ENCODE measurements at regions not wholly inside any gene's neighbourhood (a gene's known extent, or its start where the extent isn't known, plus 50 kb on each side); places are given as distances from the start of the nearest gene placed in this dataset.

GRCh38 chr5:66306844-66307315 lies 162.8 kb downstream of the SREK1 start:
- no peak for DNase-seq

DNA sequence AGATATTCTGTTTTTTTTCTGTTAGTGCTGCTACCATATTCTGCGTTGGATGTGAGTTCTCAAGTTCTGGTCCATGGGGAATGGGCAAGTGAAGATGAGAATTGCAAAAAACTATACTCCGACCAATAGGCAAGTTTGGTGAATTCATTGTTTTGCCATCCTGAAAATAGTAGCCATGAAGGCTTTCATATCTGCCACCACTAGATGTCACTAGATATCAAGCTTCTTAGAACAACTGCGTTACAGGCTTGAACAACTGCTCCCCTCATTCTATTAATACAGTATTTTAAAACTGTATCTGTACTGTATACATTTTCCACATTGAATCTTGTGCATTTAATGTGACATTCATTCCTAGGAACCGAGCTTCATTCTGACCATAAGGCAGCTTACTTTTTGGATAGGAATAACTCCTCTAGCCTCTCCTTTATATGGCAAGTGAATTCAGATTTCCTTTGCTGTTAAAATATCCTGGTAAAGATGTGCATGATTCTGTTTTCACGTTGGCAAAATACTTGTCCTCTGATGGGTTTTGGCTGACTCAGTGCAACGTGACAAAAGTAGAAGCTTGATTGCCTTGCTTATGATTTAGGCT lies 163.6 kb downstream of the SREK1 start:
- DNase-seq, result peak; percentile 41

DNA sequence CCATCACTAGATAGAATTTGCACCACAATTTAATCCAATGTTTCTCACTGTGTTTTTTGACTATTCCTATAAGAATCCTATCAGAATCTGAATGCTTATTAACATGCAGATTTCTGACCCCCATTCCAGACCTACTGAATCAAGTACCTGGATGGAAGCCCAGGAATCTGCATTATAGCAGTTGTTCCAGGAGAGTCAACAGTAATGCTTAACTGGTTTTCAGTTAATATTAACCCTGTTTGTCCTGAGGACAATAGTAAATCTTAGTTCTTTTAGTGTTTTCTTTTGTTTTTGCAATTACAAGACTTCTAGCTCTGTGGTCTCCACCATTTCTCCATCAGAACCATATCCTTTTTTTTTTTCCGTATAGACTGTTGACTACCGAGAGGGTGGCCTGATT lies 168.2 kb downstream of the SREK1 start:
- DNase-seq, result no peak

DNA sequence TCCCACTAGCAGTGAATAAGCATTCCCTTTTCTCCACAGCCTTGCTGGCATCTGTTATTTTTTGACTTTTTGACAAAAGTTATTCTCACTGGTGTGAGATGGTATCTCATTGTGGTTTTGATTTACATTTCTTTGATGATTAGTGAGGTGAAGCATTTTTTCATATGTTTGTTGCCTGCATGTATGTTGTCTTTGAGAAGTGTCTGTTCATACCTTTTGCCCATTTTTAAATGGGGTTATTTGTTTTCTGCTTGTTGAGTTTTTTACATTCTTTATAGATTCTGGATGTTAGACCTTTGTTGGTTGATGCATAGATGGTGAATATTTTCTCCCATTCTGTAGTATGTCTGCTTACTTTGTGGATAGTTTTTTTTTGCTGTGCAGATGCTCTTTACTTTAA lies 171.7 kb downstream of the SREK1 start:
- no peak for DNase-seq

GRCh38 chr5:66322786-66323528 lies 178.9 kb downstream of the SREK1 start:
- no peak for DNase-seq

DNA sequence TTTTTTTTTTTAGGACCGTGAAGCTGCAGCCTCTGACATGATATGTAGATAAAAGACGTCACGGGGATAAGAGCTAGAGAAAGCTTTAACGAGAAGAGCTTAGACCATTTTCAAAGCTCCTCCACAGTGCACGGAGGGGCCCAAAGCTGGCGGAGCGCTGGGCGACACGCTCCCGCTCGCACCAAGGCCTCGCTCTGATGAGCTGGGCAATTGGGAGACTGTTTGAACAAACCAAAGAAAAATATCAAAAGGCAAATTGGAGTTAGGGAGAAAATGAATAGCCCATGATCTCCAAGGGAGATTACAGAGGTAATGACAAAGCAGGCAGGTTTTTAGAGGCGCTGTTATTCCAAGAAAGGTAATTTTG lies 179.4 kb downstream of the SREK1 start:
- DNase-seq, result no peak

DNA sequence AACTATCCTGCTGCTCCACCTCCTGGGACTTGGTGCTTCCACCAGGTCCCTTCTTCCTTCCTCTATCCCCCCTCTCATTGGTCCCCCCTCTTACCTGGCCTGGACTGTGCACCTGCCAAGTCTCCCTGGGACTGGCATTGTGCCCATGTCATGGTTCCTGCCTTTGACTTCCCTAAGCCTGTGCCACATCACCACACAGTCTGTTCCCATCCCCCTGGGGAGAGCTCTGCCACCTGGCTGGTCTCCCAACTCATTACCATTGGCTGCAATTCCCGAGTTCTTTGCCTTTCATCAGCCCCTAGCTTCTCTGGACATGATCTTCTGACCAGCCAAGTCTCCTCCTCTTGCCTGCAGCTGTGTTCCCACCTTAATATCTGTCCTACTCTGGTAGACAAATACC lies 180.3 kb downstream of the SREK1 start:
- peak; percentile 55 for DNase-seq

- no peak for DNase-seq
Measured at GRCh38 chr5:66326276-66326675, 182.2 kb downstream of the SREK1 start.

- DNase-seq, result no peak
Measured at GRCh38 chr5:66327008-66327407, 182.9 kb downstream of the SREK1 start.

- DNase-seq, result no peak
Measured at GRCh38 chr5:66329078-66329477, 185.0 kb downstream of the SREK1 start.

- DNase-seq, result no peak
Measured at GRCh38 chr5:66333192-66333591, 189.1 kb downstream of the SREK1 start.

DNA sequence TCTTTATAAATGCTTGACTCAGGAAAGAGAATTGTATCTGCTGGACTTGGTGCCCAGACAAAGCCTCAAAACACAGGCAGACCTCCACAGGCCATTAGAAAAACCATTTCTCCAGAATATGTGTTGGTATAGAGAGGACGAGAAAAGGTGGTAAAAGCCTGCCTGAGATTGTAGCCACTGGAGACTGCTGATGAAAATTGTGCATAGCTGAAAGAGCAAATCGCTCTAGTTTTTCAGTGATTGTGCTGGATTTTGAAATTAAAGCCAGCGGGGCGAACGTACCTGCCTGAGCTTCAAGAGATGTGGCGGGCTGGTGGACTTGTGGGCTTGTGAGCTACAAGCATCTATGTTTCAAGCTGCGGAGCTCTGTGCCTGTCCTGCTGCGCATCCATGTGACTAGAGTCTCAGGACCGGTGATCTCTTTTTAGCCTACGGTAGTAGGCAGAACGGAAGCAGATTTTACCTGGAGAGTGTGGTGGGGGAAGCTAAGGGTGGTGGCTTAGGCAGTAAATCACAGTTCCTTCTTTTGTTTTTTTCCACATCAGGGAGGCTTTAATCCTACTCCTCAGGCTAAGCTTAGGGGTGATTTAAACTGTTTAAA lies 193.6 kb downstream of the SREK1 start:
- peak; percentile 15 for DNase-seq

DNA sequence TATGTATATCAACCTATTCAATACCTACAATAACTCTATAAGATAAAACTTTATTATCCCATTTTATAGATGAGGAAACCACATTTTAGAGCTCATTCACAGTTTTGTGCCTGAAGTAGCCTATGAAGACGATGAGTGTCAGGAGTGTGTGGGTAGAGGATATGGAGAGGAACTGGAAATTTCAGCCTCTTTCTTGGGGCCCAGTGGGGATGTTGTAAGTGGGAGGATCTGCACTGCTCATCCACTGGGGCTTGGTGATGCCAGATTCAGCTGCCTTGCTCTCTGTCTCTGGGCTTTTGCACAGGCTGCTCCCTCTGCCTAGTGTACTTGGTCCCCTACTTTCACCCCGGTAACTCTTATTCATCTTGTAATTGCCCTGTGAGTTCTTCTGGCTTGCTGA lies 194.7 kb downstream of the SREK1 start:
- DNase-seq, result no peak

- DNase-seq, result no peak
Measured at GRCh38 chr5:66339896-66340295, 195.8 kb downstream of the SREK1 start.

- no peak for DNase-seq
Measured at GRCh38 chr5:66340786-66341185, 196.7 kb downstream of the SREK1 start.

- no peak for DNase-seq
Measured at GRCh38 chr5:66342341-66342880, 198.3 kb downstream of the SREK1 start.

GRCh38 chr5:66343370-66344071 lies 199.4 kb downstream of the SREK1 start:
- DNase-seq, result no peak

- no peak for DNase-seq
Measured at GRCh38 chr5:66344544-66344943, 200.4 kb downstream of the SREK1 start.

GRCh38 chr5:66345281-66345680 lies 201.2 kb downstream of the SREK1 start:
- DNase-seq, result no peak

- DNase-seq, result no peak
Measured at GRCh38 chr5:66346869-66347268, 202.8 kb downstream of the SREK1 start.

DNA sequence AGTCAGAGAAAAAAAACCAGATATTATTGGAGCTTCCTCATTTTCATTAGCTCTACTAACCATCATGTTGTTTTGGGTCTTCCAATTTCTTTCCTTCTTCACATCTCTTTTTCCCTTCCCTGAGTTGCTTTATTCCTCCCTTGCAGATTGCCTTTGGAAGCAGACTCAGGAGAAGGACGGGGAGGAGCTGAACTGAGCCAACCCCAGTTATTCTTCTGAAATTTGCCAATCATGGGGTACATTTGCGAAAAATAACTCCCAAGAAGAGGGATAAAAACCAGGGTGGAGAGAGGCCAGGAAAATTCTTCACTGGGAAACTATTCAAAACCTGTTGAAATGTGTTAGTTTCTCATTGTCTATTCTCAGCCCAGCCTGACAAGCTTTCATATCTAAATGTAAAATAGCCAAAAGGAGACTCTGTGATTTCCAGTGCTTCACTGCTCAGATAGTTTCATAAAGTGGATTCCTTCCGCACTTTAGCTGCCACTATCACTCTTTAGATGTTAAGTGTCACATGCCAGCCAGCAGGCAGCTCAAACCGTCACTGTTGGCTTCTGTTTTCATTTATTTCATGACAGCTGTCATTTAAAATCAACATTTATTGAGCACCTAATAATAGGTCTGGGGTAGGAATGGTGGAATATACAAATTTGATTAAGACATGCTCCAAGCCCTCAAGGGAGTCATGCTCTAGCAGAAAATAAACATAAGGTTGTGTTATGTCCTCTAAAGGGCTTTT lies 204.5 kb downstream of the SREK1 start:
- DNase-seq, result no peak

GRCh38 chr5:66351813-66352212 lies 207.7 kb downstream of the SREK1 start:
- DNase-seq, result no peak

GRCh38 chr5:66353186-66353585 lies 209.1 kb downstream of the SREK1 start:
- no peak for DNase-seq
